Ishikawa (cell line): ENCODE measurements at regions not wholly inside any gene's neighbourhood (a gene's known extent, or its start where the extent isn't known, plus 50 kb on each side); places are given as distances from the start of the nearest gene placed in this dataset.

Source experiments
- CEBPB ChIP-seq: IDR thresholded peaks from 2 replicates; pipeline ENCODE4 v1.6.1; 2012
- CREB1 ChIP-seq: IDR thresholded peaks from 2 replicates; pipeline ENCODE4 v1.6.1; 2012; ENCODE audit warnings: low read depth
- EGR1 ChIP-seq: IDR thresholded peaks from 2 replicates; pipeline ENCODE4 v1.6.1; 2012
- EP300 ChIP-seq: IDR thresholded peaks from 2 replicates; pipeline ENCODE4 v1.6.1; 2012; ENCODE audit warnings: borderline replicate concordance
- FOXM1 ChIP-seq: IDR thresholded peaks from 2 replicates; pipeline ENCODE4 v1.6.1; 2012; ENCODE audit warnings: low read depth, borderline replicate concordance
- NFIC ChIP-seq: IDR thresholded peaks from 2 replicates; pipeline ENCODE4 v1.6.1; 2012
- RAD21 ChIP-seq: IDR thresholded peaks from 2 replicates; pipeline ENCODE4 v1.6.1; 2012; ENCODE audit warnings: low read depth
- REST ChIP-seq: IDR thresholded peaks from 2 replicates; pipeline ENCODE4 v1.6.1; 2012; ENCODE audit warnings: low read depth, mild to moderate bottlenecking
- TAF1 ChIP-seq: IDR thresholded peaks from 2 replicates; pipeline ENCODE4 v1.6.1; 2012; ENCODE audit warnings: low read depth, mild to moderate bottlenecking
- TCF12 ChIP-seq: IDR thresholded peaks from 2 replicates; pipeline ENCODE4 v1.6.1; 2012; ENCODE audit warnings: low read depth
- TEAD4 ChIP-seq: IDR thresholded peaks from 2 replicates; pipeline ENCODE4 v1.6.1; 2012
- YY1 ChIP-seq: IDR thresholded peaks from 2 replicates; pipeline ENCODE4 v1.6.1; 2012; ENCODE audit warnings: low read depth
- ZBTB7A ChIP-seq: IDR thresholded peaks from 2 replicates; pipeline ENCODE4 v1.6.1; 2012; ENCODE audit warnings: low read depth
- TF ChIP-seq, protein P1 (sequence below): IDR thresholded peaks from 2 replicates; pipeline ENCODE4 v1.6.1; 2012
- TF ChIP-seq, protein P2 (sequence below): IDR thresholded peaks from 2 replicates; pipeline ENCODE4 v1.6.1; 2012

DNA sequence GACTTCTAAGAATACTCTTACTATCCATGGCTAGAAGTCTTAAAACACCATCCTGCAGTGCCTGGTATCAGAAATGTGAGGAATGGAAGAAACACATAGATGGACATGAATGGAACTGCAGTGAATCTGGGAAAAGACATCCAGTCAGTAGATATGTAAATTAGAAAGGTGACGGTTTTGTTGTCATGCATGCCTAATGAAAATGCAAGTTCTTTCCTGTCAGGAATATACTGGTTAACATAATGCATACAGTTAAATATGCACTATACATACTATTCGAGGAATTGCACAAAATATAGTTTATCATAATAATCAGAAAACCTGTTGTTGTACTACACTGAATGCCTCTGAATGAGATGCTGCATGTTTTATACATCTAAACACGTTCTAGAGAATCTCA lies 190.6 kb upstream of the ITGA4 start:
- TF ChIP-seq TEAD4 = no peak
- TF ChIP-seq, protein P1, sequence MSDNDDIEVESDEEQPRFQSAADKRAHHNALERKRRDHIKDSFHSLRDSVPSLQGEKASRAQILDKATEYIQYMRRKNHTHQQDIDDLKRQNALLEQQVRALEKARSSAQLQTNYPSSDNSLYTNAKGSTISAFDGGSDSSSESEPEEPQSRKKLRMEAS = no peak
- TF ChIP-seq FOXM1 = no peak
- TF ChIP-seq EGR1 = no peak
- TF ChIP-seq, protein P2, sequence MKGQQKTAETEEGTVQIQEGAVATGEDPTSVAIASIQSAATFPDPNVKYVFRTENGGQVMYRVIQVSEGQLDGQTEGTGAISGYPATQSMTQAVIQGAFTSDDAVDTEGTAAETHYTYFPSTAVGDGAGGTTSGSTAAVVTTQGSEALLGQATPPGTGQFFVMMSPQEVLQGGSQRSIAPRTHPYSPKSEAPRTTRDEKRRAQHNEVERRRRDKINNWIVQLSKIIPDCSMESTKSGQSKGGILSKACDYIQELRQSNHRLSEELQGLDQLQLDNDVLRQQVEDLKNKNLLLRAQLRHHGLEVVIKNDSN = no peak
- TF ChIP-seq RAD21 = no peak
- no peak for TF ChIP-seq YY1
- TF ChIP-seq EP300 = no peak
- no peak for TF ChIP-seq TAF1
- no peak for TF ChIP-seq TCF12
- TF ChIP-seq CREB1 = no peak
- TF ChIP-seq CEBPB = no peak
- TF ChIP-seq REST = no peak
- no peak for TF ChIP-seq NFIC
- TF ChIP-seq ZBTB7A = no peak

GRCh38 chr2:181268174-181268867 lies 188.9 kb upstream of the ITGA4 start:
- TF ChIP-seq EGR1 (no peak), CEBPB (no peak), EP300 (no peak)

GRCh38 chr2:181273986-181274385 lies 183.2 kb upstream of the ITGA4 start:
- TF ChIP-seq EP300 (no peak), YY1 (no peak), NFIC (no peak), CEBPB (no peak), FOXM1 (no peak), TCF12 (no peak)
- TF ChIP-seq, protein P2 = no peak

- TF ChIP-seq, protein P2 = no peak
- TF ChIP-seq YY1 = no peak
- no peak for TF ChIP-seq TAF1
- TF ChIP-seq CREB1 = no peak
- TF ChIP-seq FOXM1 = no peak
- TF ChIP-seq TEAD4 = no peak
- no peak for TF ChIP-seq RAD21
- TF ChIP-seq EP300 = no peak
- TF ChIP-seq TCF12 = no peak
- no peak for TF ChIP-seq CEBPB
- no peak for TF ChIP-seq EGR1
- TF ChIP-seq, protein P1 = no peak
- TF ChIP-seq NFIC = no peak
- no peak for TF ChIP-seq ZBTB7A
- TF ChIP-seq REST = no peak
Measured at GRCh38 chr2:181275643-181276070, 181.5 kb upstream of the ITGA4 start.

DNA sequence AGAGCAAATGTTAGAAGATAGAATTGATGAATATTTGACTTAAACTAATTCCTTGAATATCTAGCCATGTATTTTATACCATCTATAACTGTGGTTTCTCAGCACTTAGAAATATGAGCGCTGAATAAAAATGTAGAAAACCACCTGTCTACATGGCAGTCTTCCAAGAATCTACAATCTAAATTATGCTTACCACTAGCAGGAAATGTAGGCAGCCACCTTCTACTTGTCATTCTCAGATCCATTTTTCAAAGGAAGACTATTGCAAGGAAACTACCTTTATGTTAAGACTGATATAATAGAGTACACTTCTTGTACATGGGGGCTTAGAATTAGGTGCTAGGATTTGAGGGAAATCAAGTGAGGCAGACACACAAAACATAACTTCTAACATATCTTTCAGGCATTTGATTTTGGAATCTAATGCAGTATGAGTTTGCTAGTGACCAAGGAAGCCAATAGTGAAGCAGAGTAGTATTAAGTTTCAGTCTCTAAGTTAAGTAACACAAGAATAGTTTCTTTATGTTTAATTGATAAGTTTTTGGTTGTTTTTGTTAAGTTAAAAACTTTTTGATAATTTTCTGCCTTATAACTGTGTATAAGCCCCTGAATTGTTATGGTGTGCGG lies 175.9 kb upstream of the ITGA4 start:
- TF ChIP-seq, protein P2 = no peak
- TF ChIP-seq TEAD4 = no peak
- TF ChIP-seq TCF12 = no peak
- no peak for TF ChIP-seq CEBPB
- TF ChIP-seq FOXM1 = no peak
- TF ChIP-seq YY1 = no peak
- TF ChIP-seq CREB1 = no peak
- TF ChIP-seq RAD21 = no peak
- TF ChIP-seq ZBTB7A = no peak
- no peak for TF ChIP-seq NFIC
- no peak for TF ChIP-seq EGR1
- TF ChIP-seq, protein P1 = no peak
- TF ChIP-seq REST = no peak
- TF ChIP-seq TAF1 = no peak
- TF ChIP-seq EP300 = no peak
